ENCODE measurements at regions not wholly inside any gene's neighbourhood (a gene's known extent, or its start where the extent isn't known, plus 50 kb on each side); places are given as distances from the start of the nearest gene placed in this dataset.
A peak's percentile ranks its signal among the peaks of the same experiment; 100 is the strongest.

DNA sequence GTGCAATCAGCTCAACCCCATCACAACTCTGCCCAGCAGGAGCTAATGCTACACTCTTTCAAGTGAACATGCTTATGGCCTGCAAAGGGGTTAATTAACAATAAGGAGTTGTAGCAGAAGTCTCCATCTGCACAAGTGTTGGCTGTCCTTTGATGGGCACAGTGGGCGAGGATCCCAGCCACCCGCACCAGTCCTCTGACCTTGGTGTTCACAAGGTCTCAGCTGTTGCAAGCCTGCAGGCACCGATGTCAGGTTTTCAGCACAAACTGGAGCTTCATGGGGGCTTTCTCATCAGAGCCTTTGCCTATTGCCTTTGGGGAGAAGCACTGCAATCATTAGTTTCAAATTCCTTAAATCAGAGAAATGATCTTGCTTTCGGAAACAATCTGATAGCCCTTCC lies 60.9 kb upstream of the TMEM178A start:
- H3K4me3 ChIP-seq (replicated peaks in 1 of 2; ENCODE audit: low read depth in 2 of 2, low read length in 2 of 2): no peak overlapping the region
- no peak for DNase-seq (ENCODE audit: low read depth in 2 of 2)
- no peak for TF ChIP-seq CTCF (IDR thresholded peaks at IDR 0.05; ENCODE audit: low read depth, low read length)

- DNase-seq (ENCODE audit: low read depth in 2 of 2): no peak
- TF ChIP-seq CTCF (IDR thresholded peaks at IDR 0.05; ENCODE audit: low read depth, low read length): no peak
- H3K4me3 ChIP-seq (replicated peaks in 1 of 2; ENCODE audit: low read depth in 2 of 2, low read length in 2 of 2): no peak overlapping the region
These were observed 59.1 kb upstream of the TMEM178A start for GRCh38 chr2:39606585-39606984.

- TF ChIP-seq CTCF (IDR thresholded peaks at IDR 0.05; ENCODE audit: low read depth, low read length): no peak
- no peak overlapping the region for H3K4me3 ChIP-seq (replicated peaks in 1 of 2; ENCODE audit: low read depth in 2 of 2, low read length in 2 of 2)
- no peak for DNase-seq (ENCODE audit: low read depth in 2 of 2)
These were observed 58.0 kb upstream of the TMEM178A start for GRCh38 chr2:39607538-39608262.

- no peak for DNase-seq (ENCODE audit: low read depth in 2 of 2)
- no peak for TF ChIP-seq CTCF (IDR thresholded peaks at IDR 0.05; ENCODE audit: low read depth, low read length)
- no peak overlapping the region for H3K4me3 ChIP-seq (replicated peaks in 1 of 2; ENCODE audit: low read depth in 2 of 2, low read length in 2 of 2)
These were observed 57.5 kb upstream of the TMEM178A start for GRCh38 chr2:39608263-39608575.

DNA sequence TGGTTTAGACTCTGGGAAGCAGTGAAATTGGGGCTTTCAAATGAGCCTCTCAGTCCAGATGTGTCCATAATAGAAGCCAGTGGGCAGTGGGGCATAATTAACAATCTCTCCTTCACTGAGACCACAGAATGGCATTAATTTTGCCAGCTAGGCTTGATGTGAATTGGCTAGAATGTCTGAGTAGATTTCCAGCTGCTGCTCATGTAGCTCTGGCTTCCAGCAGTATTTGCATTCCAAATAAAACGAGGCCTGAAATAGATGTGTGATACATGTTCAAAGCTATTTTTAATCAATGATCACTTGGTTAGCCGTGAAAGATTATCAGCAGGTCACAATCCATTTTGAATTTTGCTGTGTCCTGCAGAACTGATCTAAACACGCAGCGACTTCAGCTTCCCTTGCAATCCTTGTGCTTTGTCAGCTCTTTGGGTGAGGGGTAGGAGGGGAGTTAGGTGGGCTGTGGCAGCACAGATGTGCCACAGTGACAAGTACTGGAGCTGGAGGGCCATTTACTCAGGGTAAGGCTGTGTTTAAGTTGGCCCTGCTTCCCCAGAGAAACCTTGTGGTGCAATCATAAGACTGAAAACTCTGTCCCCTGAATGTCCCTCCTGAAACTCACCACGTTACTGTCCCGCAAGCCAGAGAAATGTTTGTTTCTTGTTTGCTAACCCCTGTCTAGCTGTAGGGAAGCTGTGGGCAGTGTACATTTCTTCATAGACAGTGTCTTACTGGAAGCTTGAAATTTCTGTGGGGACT lies 56.9 kb upstream of the TMEM178A start:
- H3K4me3 ChIP-seq (replicated peaks in 1 of 2; ENCODE audit: low read depth in 2 of 2, low read length in 2 of 2): no peak overlapping the region
- DNase-seq (ENCODE audit: low read depth in 2 of 2): peak in 1 of 2 donors; percentile 31
- no peak for TF ChIP-seq CTCF (IDR thresholded peaks at IDR 0.05; ENCODE audit: low read depth, low read length)

DNA sequence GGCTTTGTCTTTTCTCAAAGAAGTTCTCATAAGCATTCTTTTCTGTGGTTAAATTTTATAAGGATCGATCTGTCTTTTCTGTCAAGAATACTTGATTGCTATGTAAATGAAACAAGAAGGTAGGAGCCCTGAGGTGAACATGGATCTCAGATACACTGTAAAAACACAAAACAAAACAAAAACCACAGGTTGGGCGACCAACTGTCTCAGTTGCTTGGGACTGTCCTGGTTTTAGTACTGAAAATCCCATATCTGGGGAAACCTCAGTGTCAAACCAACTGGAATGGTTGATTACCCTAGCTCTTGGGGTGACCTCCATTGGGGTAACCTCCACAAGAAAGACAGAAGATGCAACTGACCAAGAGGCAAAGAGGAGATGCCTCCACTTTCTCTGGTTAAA lies 55.8 kb upstream of the TMEM178A start:
- no peak for TF ChIP-seq CTCF (IDR thresholded peaks at IDR 0.05; ENCODE audit: low read depth, low read length)
- H3K4me3 ChIP-seq (replicated peaks in 1 of 2; ENCODE audit: low read depth in 2 of 2, low read length in 2 of 2): no peak overlapping the region
- no peak for DNase-seq (ENCODE audit: low read depth in 2 of 2)

All from cardiac fibroblast (primary cell).